SK-N-SH treated with all-trans-retinoic acid at 6 μM for 48 hours (cell line): ENCODE measurements at regions not wholly inside any gene's neighbourhood (a gene's known extent, or its start where the extent isn't known, plus 50 kb on each side); places are given as distances from the start of the nearest gene placed in this dataset.

Experiments
- ARNTL ChIP-seq: fragments of 450-650 bp; formaldehyde crosslinking; IDR thresholded peaks from 2 replicates; pipeline ENCODE4 v1.5.0; 2020; ENCODE audit warnings: low read depth, mild to moderate bottlenecking, moderate library complexity, borderline replicate concordance
- PATZ1 ChIP-seq: fragments of 250-450 bp; sonication (Bioruptor Pico); IDR thresholded peaks from 2 replicates; pipeline ENCODE4 v1.8.0; 2020; ENCODE audit warnings: mild to moderate bottlenecking, moderate library complexity, borderline replicate concordance
- RARB ChIP-seq: fragments of 250-450 bp; sonication (Bioruptor Pico); IDR thresholded peaks from 2 replicates; pipeline ENCODE4 v1.8.0; 2021; ENCODE audit warnings: mild to moderate bottlenecking, moderate library complexity
- SNAI2 ChIP-seq: fragments of 250-450 bp; sonication (Bioruptor Pico); IDR thresholded peaks from 2 replicates; pipeline ENCODE4 v1.5.0; 2020; ENCODE audit warnings: mild to moderate bottlenecking, moderate library complexity
- TCF4 ChIP-seq: fragments of 250-450 bp; sonication (Bioruptor Pico); IDR thresholded peaks from 2 replicates; pipeline ENCODE4 v1.8.0; 2021; ENCODE audit warnings: mild to moderate bottlenecking, moderate library complexity, borderline replicate concordance
- TOX ChIP-seq: fragments of 250-450 bp; sonication (Bioruptor Pico); IDR thresholded peaks from 2 replicates; pipeline ENCODE4 v1.8.0; 2021; ENCODE audit warnings: mild to moderate bottlenecking, moderate library complexity, borderline replicate concordance
- ZC3H10 ChIP-seq: fragments of 250-450 bp; sonication (Bioruptor Pico); IDR thresholded peaks from 2 replicates; pipeline ENCODE4 v1.5.1; 2021; ENCODE audit warnings: mild to moderate bottlenecking, moderate library complexity
- ZFP3 ChIP-seq: fragments of 250-450 bp; sonication (Bioruptor Pico); IDR thresholded peaks from 2 replicates; pipeline ENCODE4 v1.5.0; 2020; ENCODE audit warnings: mild to moderate bottlenecking, moderate library complexity

- no peak for TF ChIP-seq TCF4 (CRISPR knock-in tag)
- no peak for TF ChIP-seq RARB (CRISPR knock-in tag)
- no peak for TF ChIP-seq ARNTL
- no peak for TF ChIP-seq SNAI2 (CRISPR knock-in tag)
- TF ChIP-seq PATZ1: no peak
- TF ChIP-seq ZC3H10 (CRISPR knock-in tag): no peak
- no peak for TF ChIP-seq ZFP3 (CRISPR knock-in tag)
- no peak for TF ChIP-seq TOX (CRISPR knock-in tag)
Measured at GRCh38 chr6:135753196-135753595, 98.3 kb upstream of the PDE7B start.
